Inflammatory macrophage treated with lipopolysaccharide for 4 hours (primary cell): ENCODE measurements at regions not wholly inside any gene's neighbourhood (a gene's known extent, or its start where the extent isn't known, plus 50 kb on each side); places are given as distances from the start of the nearest gene placed in this dataset.

Experiments
- DNase-seq: peaks from one replicate; pipeline ENCODE4 v3.0.0-alpha.2; 2020

DNA sequence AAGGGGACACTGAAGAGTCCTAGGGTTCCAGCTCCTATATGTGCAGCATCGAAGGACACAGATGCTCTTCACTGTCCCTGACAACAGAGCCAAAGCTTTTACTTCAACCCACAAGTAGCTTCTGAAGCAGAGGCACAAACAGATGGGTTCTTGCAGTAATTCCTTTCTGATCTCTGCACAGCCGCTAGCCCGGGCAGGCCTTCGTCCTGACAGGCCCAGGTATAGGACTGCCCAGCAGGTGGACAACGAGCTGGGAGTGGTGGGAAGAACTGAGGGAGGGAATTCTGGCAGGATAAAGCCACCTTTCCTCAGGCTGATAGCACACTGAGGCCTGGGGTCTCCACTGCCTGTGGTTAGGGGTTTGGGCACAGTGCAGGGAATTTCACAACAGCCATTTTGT lies 94.8 kb downstream of the RHOB start:
- no peak for DNase-seq

DNA sequence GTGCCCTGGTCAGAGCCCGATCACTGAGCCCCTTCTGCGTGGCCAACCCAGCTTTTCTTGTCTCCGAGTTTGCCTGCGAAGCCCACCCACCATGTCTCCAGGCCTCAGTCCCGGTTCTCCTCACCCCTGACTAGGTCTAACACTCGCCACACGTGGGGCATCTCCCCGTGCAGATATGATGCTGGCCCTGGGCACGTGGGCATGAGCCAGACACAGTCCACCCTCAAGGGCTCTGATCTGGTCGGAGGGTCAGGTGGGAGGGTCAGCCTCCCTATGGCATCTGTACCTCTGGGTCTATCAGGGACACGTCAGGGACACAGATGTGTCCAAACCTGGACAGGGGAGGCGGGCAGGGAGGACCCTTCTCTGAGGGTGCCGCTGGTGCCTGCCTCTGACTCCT lies 95.4 kb downstream of the RHOB start:
- DNase-seq, result no peak

DNA sequence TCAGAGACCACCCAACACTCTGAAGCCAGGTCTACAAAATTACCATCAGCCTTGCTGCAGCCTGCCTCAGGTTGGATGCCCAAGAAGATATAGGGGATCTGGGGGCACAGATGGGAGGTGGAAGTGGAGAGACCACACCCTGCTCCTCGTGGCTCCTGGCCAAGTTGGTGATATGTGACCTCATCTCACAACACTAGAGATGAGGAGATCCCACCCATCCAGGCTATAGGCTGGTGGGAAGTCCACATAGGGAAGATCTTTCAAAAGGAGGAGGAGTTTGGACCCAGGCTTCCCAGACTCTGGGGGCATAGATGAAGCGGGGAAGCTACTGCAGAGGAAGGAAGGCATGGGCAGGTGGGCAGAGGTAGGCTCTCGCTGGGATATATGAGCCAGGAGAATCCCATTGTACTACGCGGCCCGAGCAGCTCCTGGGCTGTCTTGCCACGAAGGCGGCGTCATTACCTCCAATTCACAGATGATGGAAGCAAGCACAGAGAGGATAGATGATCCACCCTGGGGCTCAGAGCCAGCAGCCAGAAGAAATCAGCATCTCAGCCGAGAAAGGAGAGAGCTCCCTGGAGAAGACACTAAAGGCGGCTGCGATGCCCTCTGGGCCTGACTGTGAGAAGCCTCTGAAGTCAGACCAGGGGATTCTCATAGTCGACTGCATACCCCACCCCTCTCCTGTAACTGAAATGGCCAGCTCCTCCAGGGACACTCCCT lies 96.0 kb downstream of the RHOB start:
- DNase-seq, result no peak

- DNase-seq, result no peak
Measured at GRCh38 chr2:20543469-20544152, 96.7 kb downstream of the RHOB start.

DNA sequence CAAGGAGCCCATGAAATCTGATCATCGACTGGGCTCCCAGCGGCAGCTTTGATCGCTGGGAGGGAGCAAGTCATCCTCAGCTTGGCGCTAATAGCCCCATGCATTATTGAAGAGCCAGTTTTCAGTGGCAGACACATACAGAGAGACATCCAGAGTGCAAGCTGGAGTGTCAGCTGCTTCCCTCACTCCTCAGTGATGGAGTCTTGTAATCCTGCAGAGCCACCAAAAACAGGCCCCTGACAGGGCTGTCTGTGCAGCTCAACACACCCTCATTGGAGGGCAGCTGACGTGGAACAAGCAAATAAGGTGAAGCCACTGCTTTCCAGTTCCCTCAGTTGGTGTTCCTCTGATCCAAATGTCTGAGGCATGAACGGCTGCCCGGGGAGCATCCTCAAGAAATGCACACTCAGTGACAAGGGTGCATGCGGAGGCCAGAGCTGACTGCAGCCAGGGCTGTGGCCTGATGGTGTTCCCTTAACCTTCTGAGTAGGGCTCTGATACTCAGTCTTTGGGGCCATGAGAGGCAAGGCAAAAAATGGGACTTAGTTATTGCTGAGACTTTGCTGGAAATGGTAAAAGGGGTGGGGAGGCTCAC lies 97.4 kb downstream of the RHOB start:
- no peak for DNase-seq

DNA sequence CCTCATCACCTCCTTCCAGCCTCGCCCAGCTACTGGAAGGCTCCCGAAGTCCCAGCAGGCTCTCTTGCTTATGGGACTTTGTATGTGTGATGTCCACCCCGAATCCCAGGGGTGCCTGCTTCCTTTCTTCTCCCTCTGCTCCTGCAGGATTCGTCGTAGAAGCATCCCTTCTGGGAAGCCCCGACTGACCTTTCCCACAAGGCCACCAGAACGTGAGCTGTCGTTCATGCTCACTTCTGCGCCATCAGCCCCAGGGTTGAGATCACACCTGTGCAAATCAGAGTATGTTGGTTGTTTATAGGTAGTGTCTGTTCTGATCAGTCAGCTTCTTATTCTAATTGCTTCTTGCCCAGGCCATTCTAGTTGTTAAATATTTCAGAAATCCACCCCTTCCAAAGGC lies 101.8 kb downstream of the HS1BP3 start:
- no peak for DNase-seq

DNA sequence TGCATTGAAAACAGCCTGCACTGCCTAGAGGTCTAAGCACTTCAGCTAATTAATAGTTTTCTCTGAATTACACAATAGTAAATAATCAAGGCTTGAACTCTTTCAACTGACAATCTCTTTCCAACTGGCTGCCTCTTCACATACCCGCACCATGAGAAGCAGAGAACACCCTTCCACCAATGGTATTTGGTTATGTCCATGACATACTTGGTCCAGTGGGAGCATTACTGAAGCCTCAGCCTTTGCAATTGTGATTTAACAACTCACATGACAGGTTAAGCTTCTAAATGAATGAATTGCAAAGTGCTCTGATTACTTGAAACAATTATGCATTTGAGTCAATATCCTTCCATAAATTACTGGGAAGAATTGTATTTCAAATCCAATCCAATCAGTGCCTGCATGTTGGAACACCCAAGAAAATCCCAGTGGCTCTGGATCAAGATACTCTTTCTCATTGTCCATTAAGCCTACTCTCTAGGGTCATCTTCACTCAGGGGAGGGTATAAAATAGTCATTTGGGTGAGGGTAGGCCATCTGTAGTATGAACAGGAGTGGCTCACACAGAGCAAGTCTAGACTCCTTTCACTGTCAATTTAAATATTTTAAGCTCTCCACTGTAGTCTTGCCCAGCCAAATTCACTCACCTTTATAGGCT lies 101.1 kb downstream of the HS1BP3 start:
- DNase-seq, result no peak

GRCh38 chr2:20551260-20551944 lies 99.5 kb downstream of the HS1BP3 start:
- no peak for DNase-seq

DNA sequence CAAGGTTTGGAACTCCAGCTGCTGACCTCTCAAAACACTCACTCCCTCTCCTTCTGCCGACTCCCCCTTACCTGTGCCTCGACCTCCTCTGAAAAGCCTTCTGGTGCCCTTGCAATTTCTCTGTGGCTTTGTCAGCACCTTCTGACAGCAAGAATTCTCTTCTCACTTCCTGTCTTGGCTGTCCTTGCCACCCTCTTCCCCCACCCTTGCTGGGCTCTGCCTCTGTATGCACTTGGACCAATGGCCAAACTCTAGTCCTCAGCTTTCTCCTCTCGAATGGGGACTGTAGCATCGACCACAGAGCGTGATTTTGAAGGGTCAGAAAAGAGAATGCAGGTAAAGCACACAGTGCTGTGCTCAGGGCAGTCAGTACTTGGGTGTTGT lies 99.0 kb downstream of the HS1BP3 start:
- DNase-seq, result no peak

DNA sequence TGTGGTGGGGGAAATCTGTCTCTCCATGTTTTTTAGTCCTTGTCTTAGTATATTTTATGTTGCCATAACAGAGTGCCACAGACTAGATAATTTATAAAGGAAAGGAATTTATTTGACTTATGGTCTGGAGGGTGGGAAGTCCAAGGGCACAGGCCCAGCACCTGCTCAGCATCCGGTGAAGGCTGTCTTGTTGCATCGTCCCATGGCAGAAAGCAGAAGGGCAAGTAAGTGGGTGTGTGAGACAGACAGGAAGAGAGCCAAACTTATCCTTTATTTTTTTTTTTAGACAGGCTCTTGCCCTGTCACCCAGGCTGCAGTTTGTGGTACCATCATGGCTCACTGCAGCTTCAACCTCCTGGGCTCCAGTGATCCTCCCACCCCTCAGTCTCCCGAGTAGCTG lies 98.1 kb downstream of the HS1BP3 start:
- DNase-seq, result peak; percentile 36

- no peak for DNase-seq
Measured at GRCh38 chr2:20553580-20553979, 97.3 kb downstream of the HS1BP3 start.

- DNase-seq, result no peak
Measured at GRCh38 chr2:20555954-20556353, 94.9 kb downstream of the HS1BP3 start.

- no peak for DNase-seq
Measured at GRCh38 chr2:20556756-20557155, 94.1 kb downstream of the HS1BP3 start.

GRCh38 chr2:20557226-20557625 lies 93.7 kb downstream of the HS1BP3 start:
- no peak for DNase-seq

GRCh38 chr2:20557635-20558034 lies 93.3 kb downstream of the HS1BP3 start:
- no peak for DNase-seq

DNA sequence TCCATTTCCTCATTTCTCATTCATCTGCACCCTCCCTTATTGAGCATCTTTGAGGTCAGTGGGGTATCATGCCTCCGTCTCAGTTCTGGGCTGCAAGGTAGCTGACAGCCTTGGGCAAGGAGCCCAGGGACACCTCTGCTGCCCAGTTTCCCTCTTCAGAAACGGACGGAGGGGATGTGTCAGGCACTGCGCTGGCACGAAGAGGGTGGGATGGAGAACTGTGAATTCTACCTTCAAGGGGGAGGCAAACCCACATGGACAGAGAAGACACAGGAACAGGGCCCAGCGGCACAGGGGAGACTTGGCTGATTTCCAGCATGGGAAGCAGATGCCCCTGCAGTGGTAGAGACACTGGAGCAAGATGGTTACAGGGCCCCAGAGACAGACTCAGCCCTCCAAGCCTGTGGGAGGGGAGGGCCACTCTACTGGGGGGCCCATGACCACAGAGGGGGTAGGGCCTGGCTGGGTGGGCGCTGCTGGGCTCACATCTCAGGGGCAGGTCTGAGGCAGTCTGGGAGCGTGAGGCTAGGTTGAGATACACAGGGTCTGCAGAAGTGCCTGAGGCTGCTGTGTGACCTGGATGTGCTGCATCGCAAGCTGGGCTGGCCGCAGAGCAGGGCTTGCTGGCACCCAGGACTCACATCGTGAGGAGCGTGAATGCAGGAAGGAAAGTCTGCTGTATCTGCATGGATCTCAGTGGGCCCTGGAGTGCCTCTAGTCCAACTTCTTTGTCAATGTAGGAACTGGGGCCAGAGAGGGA lies 92.3 kb downstream of the HS1BP3 start:
- no peak for DNase-seq

DNA sequence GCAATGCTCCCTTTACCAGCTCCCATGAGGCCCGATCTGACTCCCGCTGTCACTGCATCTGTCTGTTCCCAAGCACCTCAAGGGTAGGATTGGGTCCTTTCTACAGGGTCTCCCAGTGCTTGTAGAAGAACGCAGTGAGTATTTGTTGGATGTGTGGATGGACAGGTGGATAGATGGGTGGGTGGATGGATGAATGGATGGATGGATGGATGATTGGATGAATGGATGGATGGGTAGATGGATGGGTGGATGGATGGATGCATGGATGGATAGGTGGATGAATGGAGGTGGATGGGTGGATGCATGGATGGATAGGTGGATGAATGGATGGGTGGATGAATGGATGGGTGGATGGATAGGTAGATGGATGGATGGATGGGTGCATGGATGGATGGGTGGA lies 91.6 kb downstream of the HS1BP3 start:
- DNase-seq, result no peak

- no peak for DNase-seq
Measured at GRCh38 chr2:20560011-20560410, 90.9 kb downstream of the HS1BP3 start.

DNA sequence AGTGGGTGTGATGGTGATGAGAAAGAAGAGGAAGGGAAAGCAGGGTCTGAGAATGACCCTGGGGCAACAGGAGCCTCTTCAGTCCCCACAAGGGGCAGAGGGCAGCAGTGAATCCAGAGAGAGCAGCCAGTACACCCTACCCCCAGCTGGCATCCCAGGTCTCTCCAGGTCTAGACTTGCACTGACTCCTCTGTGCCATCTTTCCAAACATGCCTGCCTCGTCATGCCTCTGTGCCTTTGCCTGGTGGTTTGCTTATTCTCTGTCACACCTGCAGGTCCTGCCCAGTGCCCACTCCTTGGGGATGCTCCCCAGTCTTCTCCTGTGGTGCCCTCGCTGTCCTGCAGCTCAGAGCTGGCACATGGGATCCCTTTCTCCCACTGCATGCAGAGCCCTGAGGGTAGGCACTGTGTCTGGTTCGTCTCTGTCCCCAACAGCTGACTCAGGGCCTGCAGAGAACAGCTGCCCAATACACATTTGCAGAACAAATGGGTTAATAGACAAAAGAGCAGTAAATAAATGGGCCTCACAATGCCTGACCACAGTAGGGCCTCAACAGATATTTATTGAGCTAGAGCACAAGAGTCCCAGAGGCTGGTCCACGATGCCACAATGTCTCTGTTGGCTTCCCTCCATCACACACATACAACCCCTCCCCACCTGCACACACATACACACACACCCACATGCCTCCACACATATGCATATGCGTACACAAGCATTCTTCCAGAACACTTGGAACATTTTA lies 89.8 kb downstream of the HS1BP3 start:
- no peak for DNase-seq

DNA sequence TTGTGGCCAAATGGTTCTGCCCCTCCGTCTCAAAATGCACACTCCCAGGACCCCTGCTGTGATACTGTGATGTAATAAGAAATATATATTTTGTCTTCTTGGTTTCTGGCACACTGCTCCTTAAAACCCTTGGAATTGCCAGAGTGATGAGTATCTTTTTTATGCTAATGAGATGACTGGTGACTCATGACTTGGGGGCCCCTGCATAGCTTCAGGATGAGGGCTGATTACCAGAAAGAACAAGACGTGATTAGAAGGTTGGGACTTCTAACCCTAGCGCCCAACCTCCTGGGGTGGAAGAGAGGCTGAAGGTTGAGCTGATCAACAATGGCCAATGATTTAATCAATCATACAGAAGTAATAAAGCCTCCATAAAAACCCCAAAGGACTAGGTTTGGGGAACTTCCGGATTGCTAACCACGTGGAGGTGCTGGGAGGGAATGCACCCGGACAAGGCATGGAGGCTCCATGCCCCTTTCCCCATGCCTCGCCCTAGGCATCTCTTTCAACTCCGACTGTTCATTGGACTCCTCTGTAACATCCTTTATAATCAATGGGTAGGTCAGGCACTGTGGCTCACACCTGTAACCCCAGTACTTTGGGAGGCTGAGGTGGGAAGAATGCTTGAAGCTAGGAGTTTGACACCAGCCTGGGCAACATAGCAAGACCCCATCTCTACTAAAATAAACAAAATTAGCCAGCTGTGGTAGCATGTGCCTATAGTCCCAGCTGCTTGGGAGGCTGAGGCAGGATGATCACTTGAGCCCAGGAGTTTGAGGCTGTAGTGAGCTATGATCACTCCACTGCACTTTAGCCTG lies 89.1 kb downstream of the HS1BP3 start:
- DNase-seq, result no peak
